PC-3 (cell line): ENCODE measurements at regions not wholly inside any gene's neighbourhood (a gene's known extent, or its start where the extent isn't known, plus 50 kb on each side); places are given as distances from the start of the nearest gene placed in this dataset.

Experiments
- ATAC-seq: fragments of 200-7000 bp; cut with Tn5 transposase; 2 replicates; pipeline ENCODE4 v1.9.1; 2020; ENCODE audit warnings: mild to moderate bottlenecking, moderate library complexity
- BruUV-seq: library from RNA; stranded (reverse); fragments of 400-500 nt; replicated peaks from 2 replicates; lab custom pipeline; 2021; lab: Mats Ljungman, UMichigan
- CTCF ChIA-PET: fragments of 300-600 bp; sonication (Branson Sonifier 250); formaldehyde crosslinking; loops from one replicate; lab custom pipeline; 2022; ENCODE audit warnings: antibody characterized with exemption; lab: Charles Lee
- POLR2A ChIA-PET: fragments of 300-600 bp; sonication (Branson Sonifier 250); formaldehyde crosslinking; loops from one replicate; lab custom pipeline; 2022; ENCODE audit warnings: antibody characterized with exemption; ENCODE audit not compliant: unreplicated experiment; lab: Charles Lee
- DNase-seq: peaks from one replicate; pipeline ENCODE4 v3.0.0-alpha.2; 2015
- H2AFZ ChIP-seq: fragments of 300-600 bp; sonication (generic); 2 replicates; pipeline ENCODE4 v1.6.0; 2016; ENCODE audit warnings: antibody characterized with exemption, low read length
- H3F3A ChIP-seq: fragments of 300-600 bp; sonication (generic); one replicate; pipeline ENCODE4 v1.6.0; 2017; ENCODE audit warnings: antibody characterized with exemption, low read length, control low read depth, mild to moderate bottlenecking; ENCODE audit not compliant: unreplicated experiment
- H3K27ac ChIP-seq: fragments of 300-600 bp; sonication (generic); 2 replicates; pipeline ENCODE4 v1.5.1; 2016; ENCODE audit warnings: mild to moderate bottlenecking, low read length
- H3K27me3 ChIP-seq: fragments of 300-600 bp; sonication (generic); 2 replicates; pipeline ENCODE4 v1.6.1; 2016; ENCODE audit warnings: low read length, mixed read lengths
- H3K36me3 ChIP-seq: fragments of 300-600 bp; sonication (generic); 2 replicates; pipeline ENCODE4 v1.6.1; 2016; ENCODE audit warnings: low read depth, mixed run types, low read length, mixed read lengths
- H3K4me1 ChIP-seq: fragments of 300-600 bp; sonication (generic); 2 replicates; pipeline ENCODE4 v1.5.1; 2016; ENCODE audit warnings: low read length; ENCODE audit not compliant: insufficient read depth
- H3K4me2 ChIP-seq: fragments of 300-600 bp; sonication (generic); 2 replicates; pipeline ENCODE4 v1.6.0; 2016; ENCODE audit warnings: low read length
- H3K4me3 ChIP-seq: fragments of 300-600 bp; sonication (generic); 2 replicates; pipeline ENCODE4 v1.5.1; 2016; ENCODE audit warnings: mild to moderate bottlenecking, low read length, mixed read lengths
- H3K79me2 ChIP-seq: fragments of 300-600 bp; sonication (generic); 2 replicates; pipeline ENCODE4 v1.6.1; 2017; ENCODE audit warnings: low read length, mixed read lengths
- H3K9ac ChIP-seq: fragments of 300-600 bp; sonication (generic); 2 replicates; pipeline ENCODE4 v1.6.0; 2016; ENCODE audit warnings: mild to moderate bottlenecking, low read length
- H3K9me2 ChIP-seq: fragments of 300-600 bp; sonication (generic); replicated peaks from 2 replicates; pipeline ENCODE4 v1.6.1; 2016; ENCODE audit warnings: mixed run types, low read length, mixed read lengths
- H3K9me3 ChIP-seq: fragments of 300-600 bp; sonication (generic); 2 replicates; pipeline ENCODE4 v1.6.1; 2016; ENCODE audit warnings: low read length, mixed read lengths
- H4K20me1 ChIP-seq: fragments of 300-600 bp; sonication (generic); 2 replicates; pipeline ENCODE4 v1.6.1; 2016; ENCODE audit warnings: low read length, mixed read lengths
- CTCF ChIP-seq: fragments of 300-600 bp; sonication (generic); conservative IDR thresholded peaks from 2 replicates; pipeline ENCODE4 v1.5.1; 2017; ENCODE audit warnings: antibody characterized with exemption, low read depth, mild to moderate bottlenecking, low read length
- EZH2 ChIP-seq: fragments of 300-600 bp; sonication (generic); IDR thresholded peaks from one replicate; pipeline ENCODE4 v1.6.1; 2017; ENCODE audit warnings: antibody characterized with exemption, mild to moderate bottlenecking, low read length; ENCODE audit not compliant: unreplicated experiment
- EZH2phosphoT487 ChIP-seq: fragments of 300-600 bp; sonication (generic); IDR thresholded peaks from 2 replicates; pipeline ENCODE4 v1.6.1; 2018; ENCODE audit warnings: mild to moderate bottlenecking, antibody characterized with exemption, low read length, borderline replicate concordance
- intact Hi-C: fragments of 100-400 bp; cut with micrococcal nuclease; formaldehyde crosslinking; loops from 2 replicates; pipeline ENCODE4 v1.9.0; 2023

GRCh38 chr1:194028002-194028401 is 841.6 kb upstream of the B3GALT2 start:
- Histone ChIP-seq H2AFZ (no peak overlapping the region), H3K27ac (no peak overlapping the region), H3K9ac (no peak overlapping the region), H3K9me3 (no peaks in the 10 kb centered on the region), H3F3A (no peaks in the 10 kb centered on the region), H4K20me1 (no peaks in the 10 kb centered on the region), H3K4me1 (no peaks in the 10 kb centered on the region), H3K36me3 (no peaks in the 10 kb centered on the region), H3K4me3 (no peak overlapping the region), H3K9me2 (no peaks in the 10 kb centered on the region), H3K79me2 (no peaks in the 10 kb centered on the region), H3K27me3 (no peaks in the 10 kb centered on the region), H3K4me2 (no peak overlapping the region)
- TF ChIP-seq EZH2 (no peak), EZH2phosphoT487 (no peak), CTCF (no peak)
- DNase-seq (no peak), ATAC-seq (no peak)
- ChIA-PET CTCF (no interaction called here), POLR2A (no interaction called here)
- intact Hi-C loops: no loop called here
- BruUV-seq: no TSS peak

- Histone ChIP-seq H3K4me3 (no peak overlapping the region), H3K27ac (no peak overlapping the region), H3K9me2 (no peaks in the 10 kb centered on the region), H3K36me3 (no peaks in the 10 kb centered on the region), H4K20me1 (no peaks in the 10 kb centered on the region), H3F3A (no peaks in the 10 kb centered on the region), H3K4me1 (no peaks in the 10 kb centered on the region), H3K9ac (no peak overlapping the region), H3K9me3 (no peaks in the 10 kb centered on the region), H3K27me3 (no peaks in the 10 kb centered on the region), H3K4me2 (no peak overlapping the region), H3K79me2 (no peaks in the 10 kb centered on the region), H2AFZ (no peak overlapping the region)
- no TSS peak for BruUV-seq
- ATAC-seq (no peak), DNase-seq (no peak)
- ChIA-PET POLR2A (no interaction called here), CTCF (no interaction called here)
- intact Hi-C loops: no loop called here
- TF ChIP-seq EZH2phosphoT487: no peak
Measured at GRCh38 chr1:194026422-194026821, 840.0 kb upstream of the B3GALT2 start.

- TF ChIP-seq EZH2phosphoT487: no peak
- no peak for TF ChIP-seq EZH2
- TF ChIP-seq CTCF: no peak
- Histone ChIP-seq H3K27me3 (no peaks in the 10 kb centered on the region), H3K4me1 (no peaks in the 10 kb centered on the region), H3K9ac (no peak overlapping the region), H3K9me2 (no peaks in the 10 kb centered on the region), H2AFZ (no peak overlapping the region), H3F3A (no peaks in the 10 kb centered on the region), H3K36me3 (no peaks in the 10 kb centered on the region), H3K4me2 (no peak overlapping the region), H4K20me1 (no peaks in the 10 kb centered on the region), H3K27ac (no peak overlapping the region), H3K4me3 (no peak overlapping the region), H3K79me2 (no peaks in the 10 kb centered on the region), H3K9me3 (no peaks in the 10 kb centered on the region)
- intact Hi-C loops: no loop called here
- POLR2A ChIA-PET: no interaction called here
- BruUV-seq: no TSS peak
- DNase-seq: peak; percentile 44
- CTCF ChIA-PET: no interaction called here
- ATAC-seq: no peak
Measured at GRCh38 chr1:194024659-194025058, 838.2 kb upstream of the B3GALT2 start.
